ENCODE measurements at regions not wholly inside any gene's neighbourhood (a gene's known extent, or its start where the extent isn't known, plus 50 kb on each side); places are given as distances from the start of the nearest gene placed in this dataset.

- no peak overlapping the region for H3K4me3 ChIP-seq
- ATAC-seq (ENCODE audit: low FRiP score in 2 of 2) (no peak), DNase-seq (no peak)
- TF ChIP-seq POLR2A (IDR thresholded peaks at IDR 0.05): no peak
- TF ChIP-seq POLR2AphosphoS5 (IDR thresholded peaks at IDR 0.05): no peak
- no peak for TF ChIP-seq EP300 (IDR thresholded peaks at IDR 0.05)
- TF ChIP-seq, protein P1, sequence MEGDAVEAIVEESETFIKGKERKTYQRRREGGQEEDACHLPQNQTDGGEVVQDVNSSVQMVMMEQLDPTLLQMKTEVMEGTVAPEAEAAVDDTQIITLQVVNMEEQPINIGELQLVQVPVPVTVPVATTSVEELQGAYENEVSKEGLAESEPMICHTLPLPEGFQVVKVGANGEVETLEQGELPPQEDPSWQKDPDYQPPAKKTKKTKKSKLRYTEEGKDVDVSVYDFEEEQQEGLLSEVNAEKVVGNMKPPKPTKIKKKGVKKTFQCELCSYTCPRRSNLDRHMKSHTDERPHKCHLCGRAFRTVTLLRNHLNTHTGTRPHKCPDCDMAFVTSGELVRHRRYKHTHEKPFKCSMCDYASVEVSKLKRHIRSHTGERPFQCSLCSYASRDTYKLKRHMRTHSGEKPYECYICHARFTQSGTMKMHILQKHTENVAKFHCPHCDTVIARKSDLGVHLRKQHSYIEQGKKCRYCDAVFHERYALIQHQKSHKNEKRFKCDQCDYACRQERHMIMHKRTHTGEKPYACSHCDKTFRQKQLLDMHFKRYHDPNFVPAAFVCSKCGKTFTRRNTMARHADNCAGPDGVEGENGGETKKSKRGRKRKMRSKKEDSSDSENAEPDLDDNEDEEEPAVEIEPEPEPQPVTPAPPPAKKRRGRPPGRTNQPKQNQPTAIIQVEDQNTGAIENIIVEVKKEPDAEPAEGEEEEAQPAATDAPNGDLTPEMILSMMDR (IDR thresholded peaks at IDR 0.05): no peak
- peaks cover 3 to 20% (median 9%) of the 10 kb centered on the region in 4 donors for H3K4me1 ChIP-seq
- no peaks in the 10 kb centered on the region for H3K36me3 ChIP-seq
- H3K27me3 ChIP-seq: no peaks in the 10 kb centered on the region
- WGBS, 2 donors: 85 to 93% methylated on average over 5 to 6 of the region's 6 CpGs
- no peak overlapping the region for H3K27ac ChIP-seq
- peaks cover 0 to 3% (median 0%) of the 10 kb centered on the region in 4 donors for H3K9me3 ChIP-seq
These were observed 150.9 kb downstream of the C9orf50 start for GRCh38 chr9:129469988-129470316.

- ATAC-seq (ENCODE audit: low FRiP score in 2 of 2) (no peak), DNase-seq (no peak)
- Histone ChIP-seq H3K4me1 (peaks cover 5 to 20% (median 12%) of the 10 kb centered on the region in 4 donors), H3K27ac (no peak overlapping the region), H3K4me3 (no peak overlapping the region), H3K9me3 (no peaks in the 10 kb centered on the region), H3K36me3 (no peaks in the 10 kb centered on the region), H3K27me3 (no peaks in the 10 kb centered on the region)
- TF ChIP-seq POLR2AphosphoS5 (IDR thresholded peaks at IDR 0.05) (no peak), EP300 (IDR thresholded peaks at IDR 0.05) (no peak)
- TF ChIP-seq, protein P1 (IDR thresholded peaks at IDR 0.05): no peak
- 59 to 81% methylated on average over 2 to 14 of the region's 20 CpGs for WGBS, 2 donors
These were observed 151.5 kb downstream of the C9orf50 start for GRCh38 chr9:129469188-129469987.

GRCh38 chr9:129467739-129468666 is 152.9 kb downstream of the C9orf50 start:
- peaks cover 5 to 20% (median 12%) of the 10 kb centered on the region in 4 donors for H3K4me1 ChIP-seq
- no peak overlapping the region for H3K4me3 ChIP-seq
- WGBS, 2 donors: 88 to 91% methylated on average over 19 of the region's 19 CpGs
- no peak for ATAC-seq (ENCODE audit: low FRiP score in 2 of 2)
- no peaks in the 10 kb centered on the region for H3K9me3 ChIP-seq
- H3K36me3 ChIP-seq: no peaks in the 10 kb centered on the region
- no peaks in the 10 kb centered on the region for H3K27me3 ChIP-seq
- DNase-seq: no peak
- TF ChIP-seq, protein P1 (IDR thresholded peaks at IDR 0.05): no peak
- TF ChIP-seq POLR2A (IDR thresholded peaks at IDR 0.05): no peak
- no peak for TF ChIP-seq EP300 (IDR thresholded peaks at IDR 0.05)
- no peak for TF ChIP-seq POLR2AphosphoS5 (IDR thresholded peaks at IDR 0.05)
- H3K27ac ChIP-seq: no peak overlapping the region

DNA sequence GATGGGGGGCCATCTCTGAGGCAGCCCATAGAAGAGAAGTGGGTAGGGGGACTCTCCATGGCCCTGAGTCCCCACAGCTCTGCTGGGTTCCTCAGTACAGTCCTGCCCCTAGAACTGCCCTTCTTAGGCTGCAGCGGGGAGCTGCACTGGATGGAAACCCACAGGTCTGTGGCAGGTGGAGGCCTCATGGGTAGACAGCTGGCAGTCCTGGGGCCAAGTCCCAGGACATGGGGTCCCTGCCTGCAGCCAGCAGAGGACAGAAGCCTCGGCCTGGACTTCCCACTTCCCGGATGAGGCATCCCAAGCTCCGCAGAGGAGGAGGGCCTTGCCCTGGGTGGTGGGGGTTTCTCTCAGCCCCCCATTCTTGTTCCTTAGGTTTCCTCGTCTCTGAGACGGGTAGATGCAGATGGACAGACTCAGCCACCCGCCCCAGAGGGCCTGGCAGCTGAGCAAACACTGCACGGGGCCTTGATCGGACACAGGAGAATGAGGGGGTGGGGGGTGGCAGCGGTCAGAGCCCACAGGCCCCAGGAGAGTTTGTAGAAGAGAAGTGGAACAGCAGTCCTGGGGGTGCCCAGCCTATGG is 153.8 kb downstream of the C9orf50 start:
- Histone ChIP-seq H3K9me3 (no peaks in the 10 kb centered on the region), H3K27me3 (no peaks in the 10 kb centered on the region), H3K36me3 (no peaks in the 10 kb centered on the region), H3K27ac (no peak overlapping the region), H3K4me1 (peaks cover 5 to 18% (median 9%) of the 10 kb centered on the region in 4 donors), H3K4me3 (no peak overlapping the region)
- 82 to 83% methylated on average over 4 to 9 of the region's 10 CpGs for WGBS, 2 donors
- ATAC-seq (ENCODE audit: low FRiP score in 2 of 2) (no peak), DNase-seq (no peak)
- TF ChIP-seq POLR2A (IDR thresholded peaks at IDR 0.05) (no peak), EP300 (IDR thresholded peaks at IDR 0.05) (no peak)
- TF ChIP-seq, protein P1 (IDR thresholded peaks at IDR 0.05): no peak
